Mucosa of descending colon (tissue), 3 donors: ENCODE measurements at regions not wholly inside any gene's neighbourhood (a gene's known extent, or its start where the extent isn't known, plus 50 kb on each side); places are given as distances from the start of the nearest gene placed in this dataset.

Experiments used
- ATAC-seq: fragments of 200-7000 bp; cut with Tn5 transposase; one replicate; pipeline ENCODE4 v1.9.1; 2020; ENCODE audit warnings: mild to moderate bottlenecking, moderate library complexity
- DNase-seq, 3 donors: peaks; one replicate each; pipeline ENCODE4 v3.0.0-alpha.2; 2020
- H3K36me3 ChIP-seq: fragments of 200-600 bp; one replicate; pipeline ENCODE4 v1.8.0; 2021; ENCODE audit warnings: low read depth, mild to moderate bottlenecking
- H3K4me1 ChIP-seq: fragments of 200-600 bp; one replicate; pipeline ENCODE4 v1.8.0; 2021; ENCODE audit warnings: low read depth, mild to moderate bottlenecking
- H3K4me3 ChIP-seq: fragments of 200-600 bp; one replicate; pipeline ENCODE4 v1.8.0; 2021; ENCODE audit warnings: mild to moderate bottlenecking
- H3K9me3 ChIP-seq: fragments of 200-600 bp; one replicate; pipeline ENCODE4 v1.8.0; 2021; ENCODE audit warnings: mild to moderate bottlenecking
- CTCF ChIP-seq: fragments of 200-600 bp; IDR thresholded peaks from one replicate; pipeline ENCODE4 v1.8.0; 2022; ENCODE audit warnings: antibody characterized with exemption, mild to moderate bottlenecking
- intact Hi-C, 2 donors: fragments of 100-400 bp; cut with DNase I in 1 of 2; cut with micrococcal nuclease in 1 of 2; formaldehyde crosslinking; loops; one replicate each; pipeline versions ENCODE4 v1.11.0 to v1.11.1; 2022; cut with DNase I, micrococcal nuclease
- donor health status: DM: no; HTN: no; CAD: no; lungs with moderate emphysema.
- donor health status: DM: no; HTN: no; CAD: no.
- donor health status: DM: no; HTN: yes; CAD: no.

- no peak overlapping the region for H3K4me3 ChIP-seq
- no peaks in the 10 kb centered on the region for H3K4me1 ChIP-seq
- H3K9me3 ChIP-seq: no peaks in the 10 kb centered on the region
- ATAC-seq (no peak), DNase-seq (no peak)
- no peak for TF ChIP-seq CTCF
- no peaks in the 10 kb centered on the region for H3K36me3 ChIP-seq
- intact Hi-C loops: no loop called here
These were observed 376.4 kb downstream of the FGF9 start for GRCh38 chr13:22047082-22047784.

- intact Hi-C loops: no loop called here
- no peak for ATAC-seq
- TF ChIP-seq CTCF: no peak
- Histone ChIP-seq H3K36me3 (no peaks in the 10 kb centered on the region), H3K4me1 (no peaks in the 10 kb centered on the region), H3K9me3 (no peaks in the 10 kb centered on the region), H3K4me3 (no peak overlapping the region)
- no peak for DNase-seq
These were observed 376.9 kb downstream of the FGF9 start for GRCh38 chr13:22047785-22048104.

GRCh38 chr13:22049384-22049783 is 378.5 kb downstream of the FGF9 start:
- intact Hi-C loops: no loop called here
- no peaks in the 10 kb centered on the region for H3K9me3 ChIP-seq
- DNase-seq: no peak
- H3K4me1 ChIP-seq: no peaks in the 10 kb centered on the region
- no peak overlapping the region for H3K4me3 ChIP-seq
- ATAC-seq: no peak
- H3K36me3 ChIP-seq: no peaks in the 10 kb centered on the region
- TF ChIP-seq CTCF: no peak

GRCh38 chr13:22050951-22051563 is 380.2 kb downstream of the FGF9 start:
- peak; percentile 21 for ATAC-seq
- intact Hi-C loops: no loop called here
- Histone ChIP-seq H3K9me3 (no peaks in the 10 kb centered on the region), H3K4me3 (no peak overlapping the region), H3K4me1 (no peaks in the 10 kb centered on the region), H3K36me3 (no peaks in the 10 kb centered on the region)
- TF ChIP-seq CTCF: no peak
- DNase-seq: no peak

GRCh38 chr13:22053053-22053452 is 382.2 kb downstream of the FGF9 start:
- Histone ChIP-seq H3K4me1 (no peaks in the 10 kb centered on the region), H3K36me3 (no peaks in the 10 kb centered on the region), H3K4me3 (no peak overlapping the region), H3K9me3 (no peaks in the 10 kb centered on the region)
- DNase-seq (no peak), ATAC-seq (no peak)
- intact Hi-C loops: no loop called here
- no peak for TF ChIP-seq CTCF
